ENCODE measurements at regions not wholly inside any gene's neighbourhood (a gene's known extent, or its start where the extent isn't known, plus 50 kb on each side); places are given as distances from the start of the nearest gene placed in this dataset.

DNA sequence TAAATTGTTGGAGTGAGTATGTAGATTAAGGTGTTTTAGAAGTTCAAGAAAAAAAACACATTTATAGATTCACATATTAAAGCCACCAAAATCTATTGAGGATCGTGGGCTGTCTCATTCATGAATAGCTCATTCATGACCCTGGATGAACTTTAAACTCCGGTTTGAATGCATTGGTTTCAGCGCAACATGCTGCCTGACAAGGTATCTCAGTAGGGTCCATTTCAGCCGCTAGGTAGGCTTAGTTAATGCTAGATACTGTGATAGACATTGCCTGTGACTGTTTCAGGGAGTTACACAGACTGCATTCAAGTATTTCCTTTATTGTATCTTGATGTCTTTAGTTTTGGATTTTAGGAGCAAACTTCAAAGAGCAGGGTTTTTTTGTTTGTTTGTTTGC, 140.5 kb upstream of the POGK start:
- no peaks in the 10 kb centered on the region for H3K4me1 ChIP-seq (ENCODE audit: insufficient read depth)
- no peaks in the 10 kb centered on the region for H3K27me3 ChIP-seq (replicated peaks; ENCODE audit: insufficient read depth)
- H3K9me2 ChIP-seq (ENCODE audit: insufficient read depth): no peaks in the 10 kb centered on the region
- 37 to 45% methylated on average over 4 of the region's 4 CpGs for WGBS, 2 experiments (ENCODE audit: low coverage in 1 of 2, low lambda C conversion rate in 2 of 2, missing lambda C conversion rate in 2 of 2)
- no peaks in the 10 kb centered on the region for H4K20me1 ChIP-seq (ENCODE audit: insufficient read depth)
- H3K79me2 ChIP-seq (ENCODE audit: insufficient read depth): no peaks in the 10 kb centered on the region
- no peak overlapping the region for H3K4me2 ChIP-seq (ENCODE audit: unreplicated experiment)
- no peaks in the 10 kb centered on the region for H3K9me3 ChIP-seq (ENCODE audit: low read depth)
- no peak for TF ChIP-seq EZH2phosphoT487 (IDR thresholded peaks at IDR 0.05; ENCODE audit: insufficient read depth, low read depth)
- no peak for TF ChIP-seq EZH2 (IDR thresholded peaks at IDR 0.05; ENCODE audit: insufficient read depth, poor library complexity, severe bottlenecking)
- no peak overlapping the region for H3K9ac ChIP-seq
- no peaks in the 10 kb centered on the region for H3F3A ChIP-seq (ENCODE audit: insufficient read depth)
- no peaks in the 10 kb centered on the region for H3K36me3 ChIP-seq (ENCODE audit: low read depth)
- no peak overlapping the region for H3K27ac ChIP-seq
- no peak for DNase-seq
- H2AFZ ChIP-seq: no peak overlapping the region
- no peak overlapping the region for H3K4me3 ChIP-seq
- in situ Hi-C loops (cut with MboI): no loop called here

DNA sequence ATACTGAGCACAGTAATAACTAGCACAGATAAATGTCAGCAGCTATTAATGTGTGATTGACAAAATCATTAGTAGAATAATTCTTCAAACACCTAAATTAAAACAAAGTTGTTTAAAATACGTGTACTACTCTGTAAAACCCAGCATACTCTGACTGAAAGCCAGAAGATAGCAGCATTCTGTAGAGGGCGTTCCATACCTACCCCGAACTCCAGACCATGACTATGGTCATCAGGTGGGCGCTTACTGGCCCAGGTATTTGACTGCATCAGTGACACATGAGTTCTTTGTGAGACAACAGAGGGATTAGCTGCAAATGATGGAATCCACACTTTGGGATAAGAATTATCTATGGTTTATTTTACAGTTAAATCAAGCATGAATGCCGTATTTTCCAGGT, 139.7 kb upstream of the POGK start:
- H3K9ac ChIP-seq: no peak overlapping the region
- no peaks in the 10 kb centered on the region for H4K20me1 ChIP-seq (ENCODE audit: insufficient read depth)
- WGBS, 2 experiments (ENCODE audit: low coverage in 1 of 2, low lambda C conversion rate in 2 of 2, missing lambda C conversion rate in 2 of 2): 2% methylated on average over 5 of the region's 5 CpGs
- H3F3A ChIP-seq (ENCODE audit: insufficient read depth): no peaks in the 10 kb centered on the region
- no peak overlapping the region for H3K4me3 ChIP-seq
- in situ Hi-C loops (cut with MboI): no loop called here
- no peak overlapping the region for H2AFZ ChIP-seq
- no peak for DNase-seq
- no peaks in the 10 kb centered on the region for H3K79me2 ChIP-seq (ENCODE audit: insufficient read depth)
- H3K27me3 ChIP-seq (replicated peaks; ENCODE audit: insufficient read depth): no peaks in the 10 kb centered on the region
- TF ChIP-seq EZH2phosphoT487 (IDR thresholded peaks at IDR 0.05; ENCODE audit: insufficient read depth, low read depth) (no peak), EZH2 (IDR thresholded peaks at IDR 0.05; ENCODE audit: insufficient read depth, poor library complexity, severe bottlenecking) (no peak)
- H3K9me2 ChIP-seq (ENCODE audit: insufficient read depth): no peaks in the 10 kb centered on the region
- H3K4me1 ChIP-seq (ENCODE audit: insufficient read depth): no peaks in the 10 kb centered on the region
- no peaks in the 10 kb centered on the region for H3K36me3 ChIP-seq (ENCODE audit: low read depth)
- no peak overlapping the region for H3K27ac ChIP-seq
- no peaks in the 10 kb centered on the region for H3K9me3 ChIP-seq (ENCODE audit: low read depth)
- H3K4me2 ChIP-seq (ENCODE audit: unreplicated experiment): no peak overlapping the region

DNA sequence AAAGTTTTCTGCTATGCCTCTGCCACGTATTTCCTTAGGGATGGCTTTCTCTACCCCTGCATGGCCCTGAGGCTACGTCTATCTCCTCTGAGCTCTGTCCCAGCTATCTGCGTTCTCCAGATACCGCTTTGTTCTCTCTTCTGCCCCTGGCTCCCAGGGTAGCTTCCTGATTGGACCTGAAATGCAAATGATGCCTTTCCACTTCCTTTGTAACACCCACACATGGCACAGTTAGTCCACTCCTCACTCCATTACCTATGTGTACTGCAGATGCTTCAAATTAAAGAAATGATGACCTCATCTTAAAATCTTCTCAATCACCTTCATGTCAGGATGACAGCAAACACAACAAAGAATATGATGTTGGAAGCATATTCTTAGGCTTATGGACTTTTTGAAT, 138.6 kb upstream of the POGK start:
- no peak for TF ChIP-seq EZH2 (IDR thresholded peaks at IDR 0.05; ENCODE audit: insufficient read depth, poor library complexity, severe bottlenecking)
- TF ChIP-seq EZH2phosphoT487 (IDR thresholded peaks at IDR 0.05; ENCODE audit: insufficient read depth, low read depth): no peak
- Histone ChIP-seq H4K20me1 (ENCODE audit: insufficient read depth) (no peaks in the 10 kb centered on the region), H3K27ac (no peak overlapping the region), H3K27me3 (replicated peaks; ENCODE audit: insufficient read depth) (no peaks in the 10 kb centered on the region), H3K4me3 (no peak overlapping the region), H3K79me2 (ENCODE audit: insufficient read depth) (no peaks in the 10 kb centered on the region), H3K36me3 (ENCODE audit: low read depth) (no peaks in the 10 kb centered on the region), H3K9me2 (ENCODE audit: insufficient read depth) (no peaks in the 10 kb centered on the region), H3K4me2 (ENCODE audit: unreplicated experiment) (no peak overlapping the region), H2AFZ (no peak overlapping the region), H3F3A (ENCODE audit: insufficient read depth) (no peaks in the 10 kb centered on the region), H3K9ac (no peak overlapping the region), H3K9me3 (ENCODE audit: low read depth) (no peaks in the 10 kb centered on the region), H3K4me1 (ENCODE audit: insufficient read depth) (no peaks in the 10 kb centered on the region)
- no peak for DNase-seq
- in situ Hi-C loops (cut with MboI): no loop called here
- WGBS, 2 experiments (ENCODE audit: low coverage in 1 of 2, low lambda C conversion rate in 2 of 2, missing lambda C conversion rate in 2 of 2): 41 to 44% methylated on average over 4 of the region's 4 CpGs

GRCh38 chr1:166701603-166702100, 137.6 kb upstream of the POGK start:
- no peaks in the 10 kb centered on the region for H4K20me1 ChIP-seq (ENCODE audit: insufficient read depth)
- H2AFZ ChIP-seq: no peak overlapping the region
- no peak for TF ChIP-seq EZH2phosphoT487 (IDR thresholded peaks at IDR 0.05; ENCODE audit: insufficient read depth, low read depth)
- TF ChIP-seq EZH2 (IDR thresholded peaks at IDR 0.05; ENCODE audit: insufficient read depth, poor library complexity, severe bottlenecking): no peak
- no peak for DNase-seq
- in situ Hi-C loops (cut with MboI): no loop called here
- no peak overlapping the region for H3K9ac ChIP-seq
- H3K36me3 ChIP-seq (ENCODE audit: low read depth): no peaks in the 10 kb centered on the region
- 0 to 4% methylated on average over 1 of the region's 1 CpG for WGBS, 2 experiments (ENCODE audit: low coverage in 1 of 2, low lambda C conversion rate in 2 of 2, missing lambda C conversion rate in 2 of 2)
- H3K27ac ChIP-seq: no peak overlapping the region
- H3F3A ChIP-seq (ENCODE audit: insufficient read depth): no peaks in the 10 kb centered on the region
- H3K4me2 ChIP-seq (ENCODE audit: unreplicated experiment): no peak overlapping the region
- no peaks in the 10 kb centered on the region for H3K79me2 ChIP-seq (ENCODE audit: insufficient read depth)
- no peak overlapping the region for H3K4me3 ChIP-seq
- no peaks in the 10 kb centered on the region for H3K4me1 ChIP-seq (ENCODE audit: insufficient read depth)
- no peaks in the 10 kb centered on the region for H3K9me3 ChIP-seq (ENCODE audit: low read depth)
- H3K9me2 ChIP-seq (ENCODE audit: insufficient read depth): no peaks in the 10 kb centered on the region
- no peaks in the 10 kb centered on the region for H3K27me3 ChIP-seq (replicated peaks; ENCODE audit: insufficient read depth)

DNA sequence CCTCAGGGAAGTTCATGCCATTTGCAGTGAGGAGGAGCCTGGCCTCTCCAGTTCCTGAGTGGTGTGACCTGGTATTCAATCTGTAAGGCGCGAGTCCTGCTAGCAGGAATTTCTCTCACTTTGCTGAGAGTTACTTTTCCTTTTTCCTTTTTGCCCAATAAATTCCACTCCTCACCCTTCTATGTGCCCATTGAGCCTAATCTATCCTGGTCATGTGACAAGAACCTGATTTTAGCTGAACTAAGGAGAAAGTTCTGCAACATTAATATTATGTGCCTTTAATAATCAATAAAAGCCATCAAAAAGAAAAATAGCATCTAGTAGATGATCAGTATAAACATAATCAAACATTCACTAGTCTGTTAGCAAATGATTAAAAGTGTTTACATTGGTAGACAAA, 136.1 kb upstream of the POGK start:
- Histone ChIP-seq H3K79me2 (ENCODE audit: insufficient read depth) (no peaks in the 10 kb centered on the region), H3F3A (ENCODE audit: insufficient read depth) (no peaks in the 10 kb centered on the region), H3K4me3 (no peak overlapping the region), H3K4me2 (ENCODE audit: unreplicated experiment) (no peak overlapping the region), H4K20me1 (ENCODE audit: insufficient read depth) (no peaks in the 10 kb centered on the region), H2AFZ (no peak overlapping the region), H3K9me3 (ENCODE audit: low read depth) (no peaks in the 10 kb centered on the region), H3K9me2 (ENCODE audit: insufficient read depth) (no peaks in the 10 kb centered on the region), H3K4me1 (ENCODE audit: insufficient read depth) (no peaks in the 10 kb centered on the region), H3K36me3 (ENCODE audit: low read depth) (no peaks in the 10 kb centered on the region), H3K27ac (no peak overlapping the region), H3K27me3 (replicated peaks; ENCODE audit: insufficient read depth) (no peaks in the 10 kb centered on the region), H3K9ac (no peak overlapping the region)
- WGBS, 2 experiments (ENCODE audit: low coverage in 1 of 2, low lambda C conversion rate in 2 of 2, missing lambda C conversion rate in 2 of 2): 71% methylated on average over 2 of the region's 2 CpGs
- TF ChIP-seq EZH2 (IDR thresholded peaks at IDR 0.05; ENCODE audit: insufficient read depth, poor library complexity, severe bottlenecking) (no peak), EZH2phosphoT487 (IDR thresholded peaks at IDR 0.05; ENCODE audit: insufficient read depth, low read depth) (no peak)
- no peak for DNase-seq
- in situ Hi-C loops (cut with MboI): no loop called here

All from GM23248 (cell line).